ENCODE measurements at regions not wholly inside any gene's neighbourhood (a gene's known extent, or its start where the extent isn't known, plus 50 kb on each side); places are given as distances from the start of the nearest gene placed in this dataset.

DNA sequence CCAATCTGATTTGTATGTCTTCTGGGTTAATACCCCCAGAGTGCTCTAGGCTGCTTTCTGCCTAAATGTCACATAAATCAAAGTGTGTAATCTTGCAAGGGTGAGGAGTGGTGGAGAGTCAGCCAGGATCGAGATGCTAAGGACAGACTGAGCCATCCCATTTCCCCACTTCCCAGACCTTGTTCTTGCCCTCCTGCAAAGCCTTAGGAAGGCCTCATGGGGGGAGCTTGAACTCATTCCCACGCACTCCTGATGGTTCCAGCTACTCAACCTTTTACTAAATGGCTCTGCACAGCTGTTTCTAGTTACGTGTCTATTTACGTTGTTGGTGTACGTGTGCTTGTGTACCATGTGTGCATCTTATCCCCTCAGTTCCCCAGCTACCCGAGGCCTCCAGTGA lies 423.6 kb upstream of the TNP1 start:
- TF ChIP-seq, protein P1, sequence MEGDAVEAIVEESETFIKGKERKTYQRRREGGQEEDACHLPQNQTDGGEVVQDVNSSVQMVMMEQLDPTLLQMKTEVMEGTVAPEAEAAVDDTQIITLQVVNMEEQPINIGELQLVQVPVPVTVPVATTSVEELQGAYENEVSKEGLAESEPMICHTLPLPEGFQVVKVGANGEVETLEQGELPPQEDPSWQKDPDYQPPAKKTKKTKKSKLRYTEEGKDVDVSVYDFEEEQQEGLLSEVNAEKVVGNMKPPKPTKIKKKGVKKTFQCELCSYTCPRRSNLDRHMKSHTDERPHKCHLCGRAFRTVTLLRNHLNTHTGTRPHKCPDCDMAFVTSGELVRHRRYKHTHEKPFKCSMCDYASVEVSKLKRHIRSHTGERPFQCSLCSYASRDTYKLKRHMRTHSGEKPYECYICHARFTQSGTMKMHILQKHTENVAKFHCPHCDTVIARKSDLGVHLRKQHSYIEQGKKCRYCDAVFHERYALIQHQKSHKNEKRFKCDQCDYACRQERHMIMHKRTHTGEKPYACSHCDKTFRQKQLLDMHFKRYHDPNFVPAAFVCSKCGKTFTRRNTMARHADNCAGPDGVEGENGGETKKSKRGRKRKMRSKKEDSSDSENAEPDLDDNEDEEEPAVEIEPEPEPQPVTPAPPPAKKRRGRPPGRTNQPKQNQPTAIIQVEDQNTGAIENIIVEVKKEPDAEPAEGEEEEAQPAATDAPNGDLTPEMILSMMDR (IDR thresholded peaks at IDR 0.05; ENCODE audit: borderline replicate concordance, extremely low read depth, low read length, poor library complexity, severe bottlenecking) = no peak
- no peak for TF ChIP-seq EZH2 (IDR thresholded peaks at IDR 0.05; ENCODE audit: borderline replicate concordance, low read depth, low read length, severe bottlenecking)
